HG03095 (cell line): ENCODE measurements at regions not wholly inside any gene's neighbourhood (a gene's known extent, or its start where the extent isn't known, plus 50 kb on each side); places are given as distances from the start of the nearest gene placed in this dataset.

ENCODE experiments used
- ATAC-seq: cut with Tn5 transposase; IDR thresholded peaks from one replicate; pipeline ENCODE4 v1.9.1; 2021; ENCODE audit warnings: moderate library complexity; ENCODE audit not compliant: unreplicated experiment

DNA sequence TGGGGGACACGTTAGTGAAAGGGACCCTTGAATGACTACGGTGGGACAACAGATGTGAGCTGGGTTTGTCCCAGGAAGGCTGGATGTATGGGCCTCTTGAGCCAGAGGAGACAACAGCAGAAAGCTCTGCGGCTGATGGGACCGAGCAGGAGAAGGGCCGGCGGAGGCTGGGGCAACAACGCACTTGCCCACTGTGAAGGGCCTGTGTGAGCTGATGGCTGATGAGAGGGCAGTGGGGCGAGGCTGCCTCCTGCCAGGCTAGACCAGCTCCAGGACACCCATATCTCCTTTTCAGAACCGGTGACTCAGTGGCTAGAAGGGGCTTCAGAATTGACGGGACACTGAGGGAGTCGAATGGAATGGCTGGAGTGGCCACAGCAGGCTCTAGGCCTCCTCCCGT lies 250.1 kb downstream of the SEC14L1 start:
- no peak for ATAC-seq

- ATAC-seq, result no peak
Observed at GRCh38 chr17:77391668-77392375, 251.1 kb downstream of the SEC14L1 start.

DNA sequence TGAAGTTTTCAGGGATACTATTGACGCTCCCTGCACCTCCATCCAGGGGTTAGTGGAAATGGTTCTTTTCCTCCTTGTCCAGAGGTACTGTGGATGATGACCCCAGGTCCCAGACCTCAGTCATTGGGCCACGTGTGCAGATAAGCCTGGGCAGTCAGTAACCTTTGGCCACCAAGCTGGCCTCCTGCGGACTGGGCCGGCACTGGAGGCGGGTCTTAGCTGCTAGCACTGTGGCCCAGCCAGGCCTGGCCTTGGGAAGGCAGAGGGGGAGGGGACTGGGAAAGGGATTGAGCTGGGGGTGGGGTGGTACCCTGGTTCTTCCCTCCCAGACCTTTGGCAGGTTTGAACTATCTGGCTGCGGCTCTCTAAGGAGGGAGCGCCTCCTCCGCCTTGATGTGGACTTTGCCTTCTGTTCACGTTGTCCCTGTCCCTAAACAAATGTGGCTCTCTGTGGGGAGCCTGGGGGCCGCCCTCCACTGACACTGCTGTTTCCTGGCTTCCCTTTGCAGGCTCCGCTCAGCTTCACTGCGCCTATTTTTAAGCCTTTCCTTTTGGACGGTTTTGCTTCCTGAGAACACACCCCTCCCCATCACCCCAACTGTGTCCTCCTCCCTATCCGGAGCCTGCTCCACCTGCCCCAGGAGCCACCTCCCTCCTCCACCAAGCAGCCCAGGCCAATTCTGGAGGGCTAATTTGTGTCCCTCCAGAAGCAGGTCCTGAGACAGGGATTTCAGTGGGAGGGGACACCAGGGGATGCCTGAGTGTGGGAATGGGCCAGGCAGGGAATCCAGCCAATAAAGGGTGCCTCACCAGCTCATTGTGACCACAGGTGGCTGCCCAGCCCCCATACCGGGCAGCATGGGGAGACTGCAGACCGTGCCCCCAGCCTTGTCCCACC lies 251.9 kb downstream of the SEC14L1 start:
- no peak for ATAC-seq

DNA sequence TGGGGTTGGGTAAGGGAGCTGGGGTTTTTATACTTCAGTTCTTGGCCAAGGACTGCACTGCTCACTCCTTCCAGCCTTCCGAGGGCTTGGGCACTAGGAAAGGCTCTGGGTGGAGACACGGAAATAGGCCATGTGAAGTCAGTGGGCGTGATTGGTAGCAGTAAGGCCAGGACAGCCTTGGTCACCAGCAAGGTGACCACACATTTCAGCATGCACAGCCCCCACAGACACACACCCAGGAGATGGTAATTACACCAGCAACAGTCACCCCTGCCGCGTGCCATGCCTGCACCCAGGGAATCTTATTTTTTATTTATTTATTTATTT lies 252.5 kb downstream of the SEC14L1 start:
- ATAC-seq, result no peak

GRCh38 chr17:77393867-77394539 lies 253.2 kb downstream of the SEC14L1 start:
- ATAC-seq, result no peak

DNA sequence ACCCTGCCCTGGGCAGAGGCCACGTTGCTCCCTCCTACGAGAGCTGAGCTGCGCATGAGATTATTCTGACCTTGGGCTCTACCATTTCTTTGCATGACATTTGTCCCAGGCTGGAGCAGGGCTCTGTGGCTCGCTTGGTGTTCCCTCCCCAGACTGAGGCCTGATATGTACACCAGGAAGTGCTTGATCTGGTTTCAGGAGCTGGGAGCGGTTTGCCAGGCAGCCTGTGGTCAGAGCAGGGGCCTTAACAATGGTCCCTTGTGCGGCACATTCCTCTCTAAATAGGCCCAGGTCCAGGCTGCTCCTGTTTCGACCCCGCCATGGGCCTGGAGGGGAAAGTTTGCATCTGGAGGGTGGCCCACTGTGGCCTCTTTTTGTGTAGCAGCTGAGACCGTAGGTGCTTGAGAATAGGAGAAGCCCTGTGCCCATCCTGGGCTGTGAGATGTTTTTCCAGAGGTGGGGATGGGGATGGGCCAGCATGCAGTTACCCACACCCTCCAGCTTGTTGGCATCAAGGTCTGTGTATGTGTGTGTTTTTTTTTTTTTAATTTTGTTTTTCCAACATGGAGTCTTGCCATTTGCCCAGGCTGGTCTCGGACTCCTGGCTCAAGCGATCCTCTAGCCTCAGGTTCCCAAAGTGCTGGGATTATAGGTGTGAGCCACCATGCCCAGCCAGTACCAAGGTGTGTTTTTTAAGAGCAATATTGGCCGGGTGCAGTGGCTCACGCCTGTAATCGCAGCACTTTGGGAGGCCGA lies 253.9 kb downstream of the SEC14L1 start:
- ATAC-seq, result no peak

DNA sequence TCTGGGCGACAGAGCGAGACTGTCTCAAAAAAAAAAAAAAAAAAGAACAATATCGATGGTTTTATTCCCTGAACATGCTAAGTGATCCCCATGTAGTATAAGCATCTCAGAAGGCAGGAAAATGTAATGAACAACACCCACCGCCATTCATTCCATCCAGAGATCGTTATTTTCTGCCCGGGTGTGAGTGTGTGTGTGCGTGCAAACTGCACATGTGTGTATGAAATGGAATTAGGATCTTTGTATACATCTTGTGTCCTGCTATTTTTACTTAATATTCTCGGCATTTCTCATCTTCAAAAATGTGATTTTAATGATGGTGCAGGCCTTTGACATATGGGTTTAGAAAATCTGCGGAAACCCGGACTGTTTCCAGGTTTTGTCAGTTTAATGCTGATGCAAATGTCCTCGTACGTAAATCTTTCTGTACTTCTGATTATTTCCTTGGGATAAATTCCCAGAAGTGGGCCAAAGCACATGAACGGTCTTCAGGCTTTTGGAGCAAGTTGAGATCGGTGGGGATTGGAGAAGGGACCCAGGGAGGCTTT lies 254.8 kb downstream of the SEC14L1 start:
- ATAC-seq, result no peak

GRCh38 chr17:77396610-77397009 lies 255.8 kb downstream of the SEC14L1 start:
- ATAC-seq, result no peak

DNA sequence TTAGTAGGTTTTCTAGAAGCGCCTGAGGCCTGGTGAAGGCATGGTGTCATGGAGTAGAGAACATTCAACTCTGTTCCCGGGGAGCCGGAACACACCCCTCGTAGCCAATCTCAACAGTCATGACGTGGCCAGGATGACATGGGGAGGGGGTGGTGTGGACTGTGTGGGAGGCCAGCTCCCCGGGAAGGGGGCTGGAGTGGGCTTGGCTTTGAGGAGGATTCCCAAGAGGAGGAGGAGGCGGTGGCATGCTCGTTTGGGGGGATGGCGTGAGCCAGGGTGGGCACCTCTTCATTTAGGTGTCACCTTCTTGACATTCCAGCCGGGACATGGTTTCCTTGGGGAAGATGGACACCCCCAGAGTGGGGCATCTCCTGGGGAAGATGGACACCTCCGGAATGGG lies 257.5 kb downstream of the SEC14L1 start:
- ATAC-seq, result no peak

- no peak for ATAC-seq
Observed at GRCh38 chr17:77399319-77399957, 258.7 kb downstream of the SEC14L1 start.

DNA sequence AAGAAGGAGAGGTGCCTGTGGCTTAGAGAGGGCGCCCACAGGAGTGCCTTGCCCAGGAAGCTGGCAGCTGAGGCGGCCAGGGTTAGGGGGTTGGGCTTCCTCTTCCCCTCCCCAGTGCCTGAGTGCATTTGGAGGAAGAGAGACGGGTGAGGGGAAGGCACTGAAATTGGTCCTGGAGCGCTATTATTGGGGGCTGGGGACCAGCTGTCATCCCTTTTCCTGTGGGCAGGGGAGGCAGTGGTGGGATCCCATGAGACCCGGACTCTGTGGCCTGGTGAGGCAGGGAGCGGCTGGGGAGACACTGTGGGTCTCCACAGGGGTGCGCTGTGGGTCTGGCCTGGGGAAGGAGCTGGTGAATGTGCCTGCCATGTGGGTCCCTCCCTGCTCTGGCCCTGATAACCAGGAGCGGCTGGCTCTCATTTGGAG lies 259.7 kb downstream of the SEC14L1 start:
- ATAC-seq, result no peak

- no peak for ATAC-seq
Observed at GRCh38 chr17:77402159-77402731, 261.5 kb downstream of the SEC14L1 start.

DNA sequence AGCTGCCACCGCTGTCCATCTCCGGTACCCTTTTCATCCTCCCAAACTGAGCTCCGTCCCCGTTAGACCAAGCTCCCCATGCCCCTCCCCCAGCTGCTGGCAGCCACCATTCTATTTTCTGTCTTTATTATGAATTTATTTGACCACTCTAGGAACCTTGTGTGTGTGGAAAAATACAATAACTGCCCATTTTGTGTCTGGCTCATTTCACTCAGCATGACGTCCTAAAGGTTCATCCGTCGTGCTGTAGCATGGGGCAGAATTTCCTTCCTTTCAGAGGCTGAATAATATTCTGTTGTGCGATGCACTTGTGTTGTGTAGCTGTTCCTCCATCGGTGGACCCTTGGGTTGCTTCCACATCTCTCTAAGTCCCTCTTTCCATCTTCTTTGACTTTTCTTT lies 263.1 kb downstream of the SEC14L1 start:
- ATAC-seq, result no peak

- ATAC-seq, result peak; percentile 61
Observed at GRCh38 chr17:77404812-77405581, 264.2 kb downstream of the SEC14L1 start.

- no peak for ATAC-seq
Observed at GRCh38 chr17:77405867-77406732, 265.3 kb downstream of the SEC14L1 start.

GRCh38 chr17:77407321-77408277 lies 266.8 kb downstream of the SEC14L1 start:
- ATAC-seq, result no peak

- no peak for ATAC-seq
Observed at GRCh38 chr17:77408284-77408683, 267.5 kb downstream of the SEC14L1 start.
